Prostate gland (tissue), 2 donors: ENCODE measurements at regions not wholly inside any gene's neighbourhood (a gene's known extent, or its start where the extent isn't known, plus 50 kb on each side); places are given as distances from the start of the nearest gene placed in this dataset.

Experiments
- CTCF ChIP-seq, 4 experiments: fragments of 200-600 bp in 2 of 4; fragments of 450-650 bp in 2 of 4; sonication (generic) in 2 of 4; IDR thresholded peaks; 1 replicate in 3 of 4; 2 replicates in 1 of 4; pipeline ENCODE4 v1.5.1; 2016 to 2019; ENCODE audit warnings: antibody characterized with exemption in 4 of 4, mild to moderate bottlenecking in 2 of 4, moderate library complexity in 2 of 4
- POLR2A ChIP-seq: fragments of 450-650 bp; IDR thresholded peaks from one replicate; pipeline ENCODE4 v1.6.1; 2016; ENCODE audit warnings: antibody characterized with exemption, mild to moderate bottlenecking
- POLR2AphosphoS5 ChIP-seq: sonication (generic); formaldehyde crosslinking; IDR thresholded peaks from one replicate; pipeline ENCODE4 v1.6.1; 2017; ENCODE audit warnings: antibody characterized with exemption

- TF ChIP-seq CTCF (IDR thresholded peaks at IDR 0.05), result no peak
- TF ChIP-seq POLR2A, result no peak
- no peak for TF ChIP-seq POLR2AphosphoS5
Observed at GRCh38 chr20:29298271-29298590, 1959.2 kb upstream of the DEFB115 start.
